Upper lobe of left lung (tissue), 4 donors: ENCODE measurements at regions not wholly inside any gene's neighbourhood (a gene's known extent, or its start where the extent isn't known, plus 50 kb on each side); places are given as distances from the start of the nearest gene placed in this dataset.

Experiments used
- CTCF ChIP-seq, 6 experiments: fragments of 450-650 bp in 4 of 6; fragments of 200-600 bp in 2 of 6; sonication (generic) in 2 of 6; IDR thresholded peaks; one replicate each; pipeline ENCODE4 v1.5.1; 2016 to 2019; ENCODE audit warnings: antibody characterized with exemption in 6 of 6
- EP300 ChIP-seq, 4 donors: sonication (generic); formaldehyde crosslinking; IDR thresholded peaks; one replicate each; pipeline ENCODE4 v1.5.1; 2017; ENCODE audit warnings: antibody characterized with exemption in 4 of 4, control low read depth in 2 of 4
- POLR2A ChIP-seq, 4 donors: fragments of 450-650 bp; IDR thresholded peaks; one replicate each; pipeline ENCODE4 v1.5.1; 2016 to 2017; ENCODE audit warnings: antibody characterized with exemption in 4 of 4, mild to moderate bottlenecking in 2 of 4
- POLR2AphosphoS5 ChIP-seq, 2 donors: sonication (generic); formaldehyde crosslinking; IDR thresholded peaks; one replicate each; pipeline ENCODE4 v1.5.1; 2017; ENCODE audit warnings: antibody characterized with exemption in 2 of 2

- TF ChIP-seq EP300 (IDR thresholded peaks at IDR 0.05) (no peak), POLR2A (IDR thresholded peaks at IDR 0.05) (no peak), CTCF (IDR thresholded peaks at IDR 0.05) (no peak), POLR2AphosphoS5 (IDR thresholded peaks at IDR 0.05) (no peak)
Measured at GRCh38 chr7:51980812-51981211, 664.2 kb upstream of the COBL start.
